ENCODE measurements at regions not wholly inside any gene's neighbourhood (a gene's known extent, or its start where the extent isn't known, plus 50 kb on each side); places are given as distances from the start of the nearest gene placed in this dataset.

- TF ChIP-seq POLR2A (IDR thresholded peaks at IDR 0.05) (no peak), CTCF (IDR thresholded peaks at IDR 0.05) (no peak)
- H3K4me3 ChIP-seq, result no peak overlapping the region
- peaks cover 17% of the 10 kb centered on the region for H3K4me1 ChIP-seq
- H3K9me3 ChIP-seq, result no peaks in the 10 kb centered on the region
- H3K27me3 ChIP-seq, result no peaks in the 10 kb centered on the region
- peak; percentile 54 for DNase-seq
- WGBS, 2 donors, result 44 to 58% methylated on average over 7 of the region's 7 CpGs
- intact Hi-C loops (cut with DNase I; ENCODE audit: low total_unique reads), result no loop called here
- no peaks in the 10 kb centered on the region for H3K36me3 ChIP-seq (ENCODE audit: low read depth, missing control alignments)
- H3K27ac ChIP-seq, result peak overlapping the region; percentile 74 to 83
These were observed 59.5 kb upstream of the PRSS23 start for GRCh38 chr11:86740628-86741483.

- peaks cover 17% of the 10 kb centered on the region for H3K4me1 ChIP-seq
- DNase-seq, result no peak
- H3K36me3 ChIP-seq (ENCODE audit: low read depth, missing control alignments), result no peaks in the 10 kb centered on the region
- H3K4me3 ChIP-seq, result no peak overlapping the region
- intact Hi-C loops (cut with DNase I; ENCODE audit: low total_unique reads), result no loop called here
- H3K9me3 ChIP-seq, result no peaks in the 10 kb centered on the region
- TF ChIP-seq POLR2A (IDR thresholded peaks at IDR 0.05), result no peak
- TF ChIP-seq CTCF (IDR thresholded peaks at IDR 0.05), result no peak
- no peak overlapping the region for H3K27ac ChIP-seq
- WGBS, 2 donors, result 89 to 92% methylated on average over 2 of the region's 2 CpGs
- no peaks in the 10 kb centered on the region for H3K27me3 ChIP-seq
These were observed 61.8 kb upstream of the PRSS23 start for GRCh38 chr11:86738568-86738967.

GRCh38 chr11:86737737-86738136, 62.6 kb upstream of the PRSS23 start:
- Histone ChIP-seq H3K9me3 (no peaks in the 10 kb centered on the region), H3K4me1 (peaks cover 17% of the 10 kb centered on the region), H3K36me3 (ENCODE audit: low read depth, missing control alignments) (no peaks in the 10 kb centered on the region), H3K4me3 (no peak overlapping the region), H3K27me3 (no peaks in the 10 kb centered on the region), H3K27ac (no peak overlapping the region)
- TF ChIP-seq POLR2A (IDR thresholded peaks at IDR 0.05) (no peak), CTCF (IDR thresholded peaks at IDR 0.05) (no peak)
- intact Hi-C loops (cut with DNase I; ENCODE audit: low total_unique reads), result no loop called here
- no peak for DNase-seq

- intact Hi-C loops (cut with DNase I; ENCODE audit: low total_unique reads), result no loop called here
- no peaks in the 10 kb centered on the region for H3K27me3 ChIP-seq
- no peak overlapping the region for H3K27ac ChIP-seq
- no peak for DNase-seq
- H3K4me1 ChIP-seq, result peaks cover 17% of the 10 kb centered on the region
- no peaks in the 10 kb centered on the region for H3K9me3 ChIP-seq
- H3K4me3 ChIP-seq, result no peak overlapping the region
- no peak for TF ChIP-seq CTCF (IDR thresholded peaks at IDR 0.05)
- TF ChIP-seq POLR2A (IDR thresholded peaks at IDR 0.05), result no peak
- no peaks in the 10 kb centered on the region for H3K36me3 ChIP-seq (ENCODE audit: low read depth, missing control alignments)
These were observed 63.1 kb upstream of the PRSS23 start for GRCh38 chr11:86737230-86737629.
